ENCODE measurements at regions not wholly inside any gene's neighbourhood (a gene's known extent, or its start where the extent isn't known, plus 50 kb on each side); places are given as distances from the start of the nearest gene placed in this dataset.
"Not testable (repeated sequence)": the region's sequence is repeated elsewhere in the genome, so short reads cannot be mapped to it uniquely, and the experiment has no call there.

GRCh38 chr20:60786686-60787217, 465.3 kb upstream of the CDH4 start:
- H3K4me3 ChIP-seq (ENCODE audit: low read length): no peak overlapping the region
- no peak for TF ChIP-seq CTCF (conservative IDR thresholded peaks at IDR 0.05; ENCODE audit: low read length)
- no peak for DNase-seq (ENCODE audit: low read depth)

- no peak overlapping the region for H3K4me3 ChIP-seq (ENCODE audit: low read length)
- peak; percentile 16 for DNase-seq (ENCODE audit: low read depth)
- no peak for TF ChIP-seq CTCF (conservative IDR thresholded peaks at IDR 0.05; ENCODE audit: low read length)
These were observed 464.8 kb upstream of the CDH4 start for GRCh38 chr20:60787276-60787675.

- DNase-seq (ENCODE audit: low read depth): no peak
- no peak overlapping the region for H3K4me3 ChIP-seq (ENCODE audit: low read length)
- TF ChIP-seq CTCF (conservative IDR thresholded peaks at IDR 0.05; ENCODE audit: low read length): no peak
These were observed 464.0 kb upstream of the CDH4 start for GRCh38 chr20:60788070-60788469.

GRCh38 chr20:60789399-60789798, 462.7 kb upstream of the CDH4 start:
- TF ChIP-seq CTCF (conservative IDR thresholded peaks at IDR 0.05; ENCODE audit: low read length): no peak
- no peak overlapping the region for H3K4me3 ChIP-seq (ENCODE audit: low read length)
- DNase-seq (ENCODE audit: low read depth): no peak

GRCh38 chr20:60790339-60790738, 461.7 kb upstream of the CDH4 start:
- DNase-seq (ENCODE audit: low read depth): not testable (repeated sequence)

GRCh38 chr20:60791823-60792222, 460.2 kb upstream of the CDH4 start:
- no peak for DNase-seq (ENCODE audit: low read depth)
- no peak overlapping the region for H3K4me3 ChIP-seq (ENCODE audit: low read length)
- no peak for TF ChIP-seq CTCF (conservative IDR thresholded peaks at IDR 0.05; ENCODE audit: low read length)

More at GRCh38 chr20:60790339-60790738, 461.7 kb upstream of the CDH4 start:
- not testable (repeated sequence) for H3K4me3 ChIP-seq (ENCODE audit: low read length)

- TF ChIP-seq CTCF (conservative IDR thresholded peaks at IDR 0.05; ENCODE audit: low read length): no peak
- DNase-seq (ENCODE audit: low read depth): no peak
- no peak overlapping the region for H3K4me3 ChIP-seq (ENCODE audit: low read length)
These were observed 459.1 kb upstream of the CDH4 start for GRCh38 chr20:60792941-60793340.

- TF ChIP-seq CTCF (conservative IDR thresholded peaks at IDR 0.05; ENCODE audit: low read length): no peak
- DNase-seq (ENCODE audit: low read depth): no peak
- no peak overlapping the region for H3K4me3 ChIP-seq (ENCODE audit: low read length)
These were observed 457.4 kb upstream of the CDH4 start for GRCh38 chr20:60794674-60795073.

Data from AG10803 (cell line).